H1 (cell line): ENCODE measurements at regions not wholly inside any gene's neighbourhood (a gene's known extent, or its start where the extent isn't known, plus 50 kb on each side); places are given as distances from the start of the nearest gene placed in this dataset.

Experiments used
- CTCF ChIP-seq, 3 experiments: IDR thresholded peaks; 1 replicate in 2 of 3; 2 replicates in 1 of 3; pipeline versions ENCODE4 v1.5.1 to v1.6.1; 2011; ENCODE audit warnings: low read length in 3 of 3, mild to moderate bottlenecking in 3 of 3, inconsistent platforms in 2 of 3, low read depth in 1 of 3, moderate library complexity in 1 of 3; ENCODE audit not compliant: insufficient read depth in 1 of 3; ENCODE audit errors: control extremely low read depth in 1 of 3
- EGR1 ChIP-seq: IDR thresholded peaks from 2 replicates; pipeline ENCODE4 v1.6.1; 2011; ENCODE audit warnings: low read depth, low read length, borderline replicate concordance
- EZH2 ChIP-seq: fragments of 200-600 bp; sonication (generic); IDR thresholded peaks from 2 replicates; pipeline ENCODE4 v1.7.1; 2012; ENCODE audit warnings: low read depth, mild to moderate bottlenecking, moderate library complexity, low read length, inconsistent platforms; ENCODE audit not compliant: severe bottlenecking
- GABPA ChIP-seq: IDR thresholded peaks from 2 replicates; pipeline ENCODE4 v1.6.1; 2011; ENCODE audit warnings: mild to moderate bottlenecking, low read length, moderate library complexity, borderline replicate concordance; ENCODE audit not compliant: insufficient read depth
- SP1 ChIP-seq: IDR thresholded peaks from 2 replicates; pipeline ENCODE4 v1.6.1; 2011; ENCODE audit warnings: low read depth, low read length
- TAF1 ChIP-seq: IDR thresholded peaks from 2 replicates; pipeline ENCODE4 v1.6.1; 2011; ENCODE audit warnings: mild to moderate bottlenecking, low read depth, low read length

- TF ChIP-seq CTCF (IDR thresholded peaks at IDR 0.05; ENCODE audit: control extremely low read depth in 1 of 3, insufficient read depth in 1 of 3, low read depth in 1 of 3, low read length in 3 of 3): no peak
- TF ChIP-seq EGR1: no peak
- TF ChIP-seq SP1: no peak
- no peak for TF ChIP-seq EZH2
- no peak for TF ChIP-seq TAF1
- TF ChIP-seq GABPA: no peak
These were observed 1623.8 kb upstream of the TENM3 start for GRCh38 chr4:180619440-180619839.
